Endothelial cell of umbilical vein (primary cell): ENCODE measurements at regions not wholly inside any gene's neighbourhood (a gene's known extent, or its start where the extent isn't known, plus 50 kb on each side); places are given as distances from the start of the nearest gene placed in this dataset.

Source experiments
- BruUV-seq: library from RNA; stranded (reverse); fragments of 400-500 nt; replicated peaks from 2 replicates; lab custom pipeline; 2021; lab: Mats Ljungman, UMichigan
- CTCF ChIA-PET: fragments of 300-600, 350-600 bp; sonication (Branson Sonifier 250); formaldehyde crosslinking; loops from one replicate; lab custom pipeline; 2021; ENCODE audit warnings: antibody characterized with exemption, inconsistent platforms; lab: Charles Lee
- POLR2A ChIA-PET: fragments of 300-600, 350-600 bp; sonication (Branson Sonifier 250); formaldehyde crosslinking; loops from one replicate; lab custom pipeline; 2021; ENCODE audit warnings: antibody characterized with exemption, inconsistent platforms; lab: Charles Lee
- DNase-seq: peaks from one replicate; pipeline ENCODE4 v3.0.0-alpha.2; 2011; ENCODE audit warnings: low read depth, low spot score
- FAIRE-seq: peaks from 2 replicates; lab custom pipeline; 2011; peaks lifted over from hg19 to GRCh38; lab: Jason Lieb, UNC
- H2AFZ ChIP-seq: 2 replicates; pipeline ENCODE4 v1.6.0; 2012; ENCODE audit warnings: low read depth, low read length, control low read depth, inconsistent platforms
- H3K27ac ChIP-seq: 2 replicates; pipeline ENCODE4 v1.5.1; 2011; ENCODE audit warnings: low read depth, mild to moderate bottlenecking, control low read depth, low read length, moderate library complexity; ENCODE audit not compliant: insufficient read depth
- H3K27me3 ChIP-seq, 2 experiments: 2 replicates each; pipeline versions ENCODE4 v1.6.0 to v1.6.1; 2011; ENCODE audit warnings: low read length in 2 of 2, mixed read lengths in 1 of 2; ENCODE audit not compliant: control insufficient read depth in 2 of 2, insufficient read depth in 2 of 2
- H3K36me3 ChIP-seq, 2 experiments: 2 replicates in 1 of 2; 3 replicates in 1 of 2; pipeline ENCODE4 v1.5.1; 2011; ENCODE audit warnings: low read length in 2 of 2, mild to moderate bottlenecking in 1 of 2, moderate library complexity in 1 of 2; ENCODE audit not compliant: control insufficient read depth in 2 of 2, insufficient read depth in 2 of 2; ENCODE audit errors: extremely low read depth in 1 of 2
- H3K4me1 ChIP-seq: 3 replicates; pipeline ENCODE4 v1.5.1; 2011; ENCODE audit warnings: mild to moderate bottlenecking, low read length; ENCODE audit not compliant: control insufficient read depth, insufficient read depth; ENCODE audit errors: extremely low read depth
- H3K4me2 ChIP-seq: 2 replicates; pipeline ENCODE4 v1.6.1; 2011; ENCODE audit warnings: low read length, control low read depth, mixed read lengths; ENCODE audit not compliant: insufficient read depth
- H3K4me3 ChIP-seq, 3 experiments: fragments of 200-600 bp in 1 of 3; sonication (generic), shearing (Covaris generic) in 1 of 3; replicated peaks in 1 of 3; 2 replicates each; pipeline ENCODE4 v1.5.1; 2011 to 2016; ENCODE audit warnings: control low read depth in 3 of 3, low read length in 3 of 3, mild to moderate bottlenecking in 2 of 3, inconsistent platforms in 1 of 3, low read depth in 1 of 3, moderate library complexity in 1 of 3; ENCODE audit not compliant: insufficient read depth in 1 of 3
- H3K79me2 ChIP-seq: 2 replicates; pipeline ENCODE4 v1.6.0; 2012; ENCODE audit warnings: low read length, inconsistent platforms; ENCODE audit not compliant: control insufficient read depth, insufficient read depth
- H3K9ac ChIP-seq: replicated peaks from 2 replicates; pipeline ENCODE3; 2011; ENCODE audit warnings: low read length, control low read depth; ENCODE audit not compliant: insufficient read depth; ENCODE audit errors: extremely low read depth
- H3K9me1 ChIP-seq: replicated peaks from 3 replicates; pipeline ENCODE4 v1.6.0; 2011; ENCODE audit warnings: mild to moderate bottlenecking, low read length; ENCODE audit not compliant: control insufficient read depth, insufficient read depth; ENCODE audit errors: extremely low read depth
- H3K9me3 ChIP-seq: replicated peaks from 2 replicates; pipeline ENCODE4 v1.5.1; 2012; ENCODE audit warnings: low read length, inconsistent platforms; ENCODE audit not compliant: control insufficient read depth, insufficient read depth
- H4K20me1 ChIP-seq: replicated peaks from 2 replicates; pipeline ENCODE3; 2011; ENCODE audit warnings: mild to moderate bottlenecking, low read length; ENCODE audit not compliant: control insufficient read depth, insufficient read depth; ENCODE audit errors: extremely low read depth
- FOS ChIP-seq: IDR thresholded peaks from 2 replicates; pipeline ENCODE4 v1.6.1; 2011; ENCODE audit warnings: mild to moderate bottlenecking, low read length, moderate library complexity, borderline replicate concordance; ENCODE audit not compliant: insufficient read depth
- GATA2 ChIP-seq: IDR thresholded peaks from 2 replicates; pipeline ENCODE4 v1.7.0; 2011; ENCODE audit warnings: low read depth, mild to moderate bottlenecking, moderate library complexity, mixed read lengths, low read length; ENCODE audit not compliant: insufficient read length, insufficient read depth
- JUN ChIP-seq: IDR thresholded peaks from 2 replicates; pipeline ENCODE4 v1.6.1; 2011; ENCODE audit warnings: borderline replicate concordance, low read depth; ENCODE audit not compliant: insufficient read length, insufficient read depth
- POLR2A ChIP-seq: IDR thresholded peaks from 2 replicates; pipeline ENCODE4 v1.6.1; 2012; ENCODE audit warnings: low read depth, mild to moderate bottlenecking, control low read depth, low read length
- POLR2AphosphoS5 ChIP-seq: IDR thresholded peaks from 2 replicates; pipeline ENCODE4 v1.6.1; 2012; ENCODE audit warnings: low read depth, mild to moderate bottlenecking, control low read depth, low read length, moderate library complexity; ENCODE audit not compliant: insufficient read depth
- dilution Hi-C: fragments of 300-500 bp; cut with MboI; formaldehyde crosslinking; loops from one replicate; pipeline ENCODE4 v1.15.0; 2019; ENCODE audit warnings: low sequenced_read_pairs; ENCODE audit not compliant: extremely low pct_ligation_motif_present
- intact Hi-C: fragments of 100-400 bp; cut with micrococcal nuclease; formaldehyde crosslinking; loops from one replicate; pipeline ENCODE4 v1.10.0; 2022
- TF ChIP-seq, protein P1 (sequence below): IDR thresholded peaks from 2 replicates; pipeline ENCODE4 v1.6.1; 2011; ENCODE audit not compliant: insufficient read depth, insufficient read length
- TF ChIP-seq, protein P2 (sequence below), 2 donors: IDR thresholded peaks; 1 replicate in 1 of 2; 2 replicates in 1 of 2; pipeline ENCODE4 v1.5.1; 2011; ENCODE audit warnings: low read length in 2 of 2, mild to moderate bottlenecking in 2 of 2, moderate library complexity in 2 of 2, control low read depth in 1 of 2, inconsistent platforms in 1 of 2, low read depth in 1 of 2; ENCODE audit not compliant: insufficient read depth in 1 of 2; ENCODE audit errors: extremely low read depth in 1 of 2

GRCh38 chr15:77838061-77838460, 205.3 kb upstream of the LINGO1 start:
- CTCF ChIA-PET: interaction anchor here (0.7 to 1.1 kb wide), 3 partner anchors 10 to 205 kb away, joined by 3 read pairs; no protein-coding TSS in a partner anchor
- intact Hi-C loops (no loop called here), dilution Hi-C loops (no loop called here)
- no peak overlapping the region for H3K4me3 ChIP-seq
- no peak overlapping the region for H3K27ac ChIP-seq
- POLR2A ChIA-PET: no interaction called here
- no peak overlapping the region for H3K9ac ChIP-seq
- no peak for TF ChIP-seq JUN
- TF ChIP-seq POLR2AphosphoS5: no peak
- TF ChIP-seq, protein P1, sequence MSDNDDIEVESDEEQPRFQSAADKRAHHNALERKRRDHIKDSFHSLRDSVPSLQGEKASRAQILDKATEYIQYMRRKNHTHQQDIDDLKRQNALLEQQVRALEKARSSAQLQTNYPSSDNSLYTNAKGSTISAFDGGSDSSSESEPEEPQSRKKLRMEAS: no peak
- TF ChIP-seq, protein P2, sequence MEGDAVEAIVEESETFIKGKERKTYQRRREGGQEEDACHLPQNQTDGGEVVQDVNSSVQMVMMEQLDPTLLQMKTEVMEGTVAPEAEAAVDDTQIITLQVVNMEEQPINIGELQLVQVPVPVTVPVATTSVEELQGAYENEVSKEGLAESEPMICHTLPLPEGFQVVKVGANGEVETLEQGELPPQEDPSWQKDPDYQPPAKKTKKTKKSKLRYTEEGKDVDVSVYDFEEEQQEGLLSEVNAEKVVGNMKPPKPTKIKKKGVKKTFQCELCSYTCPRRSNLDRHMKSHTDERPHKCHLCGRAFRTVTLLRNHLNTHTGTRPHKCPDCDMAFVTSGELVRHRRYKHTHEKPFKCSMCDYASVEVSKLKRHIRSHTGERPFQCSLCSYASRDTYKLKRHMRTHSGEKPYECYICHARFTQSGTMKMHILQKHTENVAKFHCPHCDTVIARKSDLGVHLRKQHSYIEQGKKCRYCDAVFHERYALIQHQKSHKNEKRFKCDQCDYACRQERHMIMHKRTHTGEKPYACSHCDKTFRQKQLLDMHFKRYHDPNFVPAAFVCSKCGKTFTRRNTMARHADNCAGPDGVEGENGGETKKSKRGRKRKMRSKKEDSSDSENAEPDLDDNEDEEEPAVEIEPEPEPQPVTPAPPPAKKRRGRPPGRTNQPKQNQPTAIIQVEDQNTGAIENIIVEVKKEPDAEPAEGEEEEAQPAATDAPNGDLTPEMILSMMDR (IDR thresholded peaks at IDR 0.05; ENCODE audit: extremely low read depth in 1 of 2, insufficient read depth in 1 of 2, low read depth in 1 of 2, low read length in 2 of 2): no peak
- TF ChIP-seq FOS: no peak
- TF ChIP-seq GATA2: no peak
- TF ChIP-seq POLR2A: no peak
- H4K20me1 ChIP-seq: no peaks in the 10 kb centered on the region
- H3K36me3 ChIP-seq: no peaks in the 10 kb centered on the region
- H3K9me1 ChIP-seq: no peaks in the 10 kb centered on the region
- no peak for FAIRE-seq
- BruUV-seq: no TSS peak
- H3K27me3 ChIP-seq: peaks cover 0 to 4% of the 10 kb centered on the region in 2 experiments
- no peak overlapping the region for H3K4me2 ChIP-seq
- DNase-seq: no peak
- H3K79me2 ChIP-seq: no peaks in the 10 kb centered on the region
- H3K4me1 ChIP-seq: no peaks in the 10 kb centered on the region
- no peaks in the 10 kb centered on the region for H3K9me3 ChIP-seq
- no peak overlapping the region for H2AFZ ChIP-seq
